SIG-M5 (cell line): ENCODE measurements at regions not wholly inside any gene's neighbourhood (a gene's known extent, or its start where the extent isn't known, plus 50 kb on each side); places are given as distances from the start of the nearest gene placed in this dataset.
"Not testable (repeated sequence)": the region's sequence is repeated elsewhere in the genome, so short reads cannot be mapped to it uniquely, and the experiment has no call there.

Experiments
- DNase-seq: peaks from one replicate; lab custom pipeline; 2025; lab: John Stamatoyannopoulos, UW

DNA sequence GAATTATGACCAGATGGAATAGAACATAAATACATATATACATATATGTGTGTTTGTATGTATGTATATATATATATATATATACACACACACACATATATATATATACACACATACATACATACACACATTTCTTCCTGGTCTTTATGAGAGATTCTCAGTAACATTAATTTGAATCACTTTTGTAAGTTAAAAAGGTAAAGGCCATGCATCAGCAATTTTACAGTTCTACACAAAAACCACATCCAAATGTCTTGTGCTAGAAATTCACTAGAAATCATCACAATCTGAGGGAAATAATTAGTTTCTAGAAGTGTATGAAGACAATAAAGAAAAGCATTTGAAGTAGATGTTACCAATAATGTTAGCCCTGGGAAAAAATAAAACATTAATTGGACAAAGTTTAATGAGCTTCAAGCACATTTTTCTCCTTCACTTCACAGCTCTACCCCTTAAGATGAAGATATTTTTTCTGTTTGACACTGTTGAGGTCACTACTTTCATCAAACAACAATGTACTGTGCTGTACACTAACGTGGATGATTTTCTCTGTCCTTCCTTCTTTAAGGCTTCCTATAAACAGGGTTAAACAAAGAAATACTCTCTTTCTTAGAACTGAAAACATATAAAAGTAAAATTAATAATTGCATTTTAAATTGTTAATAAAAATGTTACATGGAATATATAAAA, 189.2 kb upstream of the NR4A3 start:
- DNase-seq = no peak

DNA sequence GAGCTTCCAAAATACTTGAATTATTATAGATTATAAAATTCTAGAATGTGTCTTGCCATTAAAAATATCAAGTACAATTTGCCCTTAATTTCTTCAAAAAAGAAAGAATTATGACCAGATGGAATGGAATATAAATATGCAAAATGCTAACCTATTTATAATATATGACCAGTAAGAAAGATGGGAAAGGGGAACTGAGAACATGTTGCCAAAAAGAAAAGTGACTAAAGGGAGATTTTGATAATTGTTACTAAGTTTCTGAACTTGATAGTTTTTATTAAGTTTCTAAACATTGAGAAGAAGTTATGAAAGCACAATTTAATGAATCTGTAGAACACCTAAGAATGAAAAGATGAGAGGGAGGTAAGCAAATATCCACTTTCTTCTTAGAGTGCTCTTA, 188.4 kb upstream of the NR4A3 start:
- DNase-seq = no peak

- DNase-seq = peak; percentile 27
These were observed 187.5 kb upstream of the NR4A3 start for GRCh38 chr9:99634186-99634585.

GRCh38 chr9:99635032-99635431, 186.7 kb upstream of the NR4A3 start:
- no peak for DNase-seq

DNA sequence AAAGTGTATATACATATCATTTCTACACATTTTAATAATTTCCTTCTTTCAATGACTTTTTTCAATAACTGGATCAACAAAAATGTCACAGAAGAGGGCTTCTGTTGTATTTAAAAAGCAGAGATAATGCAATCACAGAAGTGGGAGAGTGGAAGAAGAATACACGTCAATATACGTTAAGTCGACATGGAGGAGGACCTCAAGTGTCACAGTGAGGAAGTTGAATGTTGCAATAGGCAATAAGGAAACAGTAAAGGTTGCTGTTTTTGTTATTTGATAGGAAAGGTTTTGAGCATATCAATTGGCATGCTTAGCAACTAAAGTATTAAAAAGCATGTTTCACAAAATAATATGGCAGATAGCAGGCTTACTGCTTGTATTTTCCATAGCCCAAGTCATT, 184.0 kb upstream of the NR4A3 start:
- no peak for DNase-seq

DNA sequence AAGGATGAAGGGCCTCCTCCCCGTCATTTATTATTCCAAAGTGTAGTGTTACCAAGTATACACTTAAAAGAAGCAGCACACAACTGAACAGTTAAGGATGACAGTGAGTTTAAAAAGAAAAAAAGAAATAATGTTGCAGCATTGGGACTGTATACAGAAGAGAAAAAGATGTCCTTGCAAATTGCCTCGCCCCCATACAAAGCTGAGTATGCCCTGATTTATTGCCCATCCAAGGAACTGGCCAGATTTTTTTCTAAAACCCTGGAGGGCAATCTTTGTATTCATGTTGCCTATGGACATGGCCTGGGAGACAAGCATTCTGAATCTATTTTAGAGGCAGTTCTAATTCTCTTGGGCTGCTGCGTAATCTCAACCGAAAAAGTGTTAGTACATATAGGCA, 182.7 kb upstream of the NR4A3 start:
- no peak for DNase-seq

GRCh38 chr9:99647604-99648003, 174.1 kb upstream of the NR4A3 start:
- DNase-seq = no peak

DNA sequence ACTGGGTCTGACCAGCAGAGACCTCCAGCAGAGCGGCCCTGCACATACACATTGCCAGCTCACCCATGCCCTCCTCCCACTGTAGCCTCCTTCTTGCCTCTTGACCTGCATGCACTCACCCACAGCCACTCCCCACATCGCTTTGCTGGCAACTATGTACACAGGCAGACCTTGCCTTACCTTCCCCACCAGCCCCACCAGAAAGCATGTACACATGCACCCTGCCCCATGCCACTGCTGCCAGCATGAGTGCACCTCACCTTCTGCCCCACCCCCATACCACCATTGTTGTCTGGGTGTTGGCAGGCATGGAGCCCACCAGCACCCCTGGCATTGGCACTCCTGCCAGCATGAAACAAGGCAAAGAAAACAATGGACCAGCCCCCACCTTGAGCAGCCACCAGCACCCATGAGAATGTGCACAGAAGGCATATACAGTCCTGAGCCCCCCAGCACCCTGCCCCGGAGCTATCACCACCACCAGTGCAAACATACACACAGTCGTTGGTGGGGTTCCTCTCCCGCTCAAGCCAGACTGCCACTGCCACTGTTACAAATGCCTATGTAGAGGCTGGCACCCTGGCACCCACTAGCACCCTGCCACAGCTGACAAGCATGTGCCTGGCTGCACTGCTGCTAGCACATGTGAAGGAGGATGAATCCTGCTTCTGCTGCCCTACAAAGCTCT, 171.4 kb upstream of the NR4A3 start:
- no peak for DNase-seq

DNA sequence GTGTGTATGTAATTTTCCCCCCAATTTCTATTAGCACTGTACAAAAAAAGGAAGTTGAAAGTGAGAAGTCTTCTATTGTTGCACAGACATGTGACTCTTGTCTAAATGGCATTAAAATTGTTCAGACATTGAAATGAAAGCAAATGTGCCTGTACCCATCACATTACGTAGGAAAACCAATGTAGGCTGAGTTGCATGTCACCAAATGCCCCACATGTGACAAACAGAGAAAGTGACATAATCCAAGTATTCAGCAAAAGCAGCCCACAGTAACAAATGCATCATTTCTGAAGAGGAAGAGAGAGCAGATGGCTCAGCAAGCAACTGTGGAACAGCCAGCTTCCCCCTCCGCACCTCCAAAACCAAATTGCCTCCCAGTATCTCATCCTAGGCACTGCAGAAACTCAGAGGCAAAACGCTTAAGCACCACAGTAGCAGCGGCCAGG, 161.5 kb upstream of the NR4A3 start:
- DNase-seq = peak; percentile 28

DNA sequence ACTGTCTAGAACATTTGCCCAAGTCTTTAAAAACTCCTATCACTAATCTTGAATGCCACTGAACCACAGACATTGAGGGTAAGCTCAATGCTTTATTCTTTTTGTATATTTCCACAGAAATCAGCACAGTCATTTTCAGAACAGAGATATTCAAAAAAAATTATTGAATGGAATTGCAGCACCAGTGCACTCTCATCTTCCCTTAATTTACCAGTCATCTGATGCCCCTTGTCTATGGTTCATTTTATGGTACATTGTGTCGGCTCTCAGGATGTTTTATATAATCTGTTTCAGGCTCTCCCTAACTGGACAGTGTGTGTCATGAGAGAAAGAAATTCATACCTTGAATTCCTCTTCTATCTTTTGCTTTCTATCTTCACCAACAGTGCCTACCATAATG, 158.4 kb upstream of the NR4A3 start:
- no peak for DNase-seq

DNA sequence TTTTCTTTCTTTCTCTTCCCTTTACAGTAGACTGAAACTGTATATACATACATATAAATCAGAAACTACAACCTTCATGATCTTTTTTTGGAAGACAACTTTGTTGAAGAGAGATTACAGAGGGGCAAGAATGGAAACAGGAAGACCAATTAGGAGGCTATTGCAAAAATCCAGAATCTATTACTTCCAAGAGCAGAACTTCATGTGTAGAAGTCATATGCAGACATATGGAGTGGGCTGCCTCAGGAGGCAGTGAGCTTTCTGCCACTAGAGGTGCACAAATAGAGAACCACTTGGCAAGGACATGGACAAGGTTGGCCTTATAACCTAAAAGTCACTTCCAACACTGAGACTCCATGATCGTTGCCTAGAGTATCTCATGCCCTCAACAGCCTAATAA, 157.8 kb upstream of the NR4A3 start:
- DNase-seq = no peak

DNA sequence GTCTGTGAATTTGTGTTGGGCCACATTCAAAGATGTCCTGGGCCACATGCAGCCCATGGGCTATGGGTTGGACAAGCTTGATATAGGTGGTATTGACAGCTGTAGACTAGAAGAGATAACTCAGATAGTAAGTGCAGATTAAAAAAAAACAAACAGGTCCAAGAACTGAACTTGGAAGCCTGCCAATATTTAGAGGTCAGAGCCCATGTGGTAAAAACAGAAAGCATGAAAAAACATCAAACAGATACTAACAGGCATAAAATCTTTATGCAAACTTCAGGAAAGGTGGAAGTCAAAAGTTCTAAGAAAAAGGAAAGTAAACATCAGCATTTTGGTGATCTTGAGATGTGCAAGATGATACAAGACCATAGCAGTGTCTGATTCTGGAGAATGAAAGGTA, 155.1 kb upstream of the NR4A3 start:
- DNase-seq = no peak

GRCh38 chr9:99670886-99671285, 150.8 kb upstream of the NR4A3 start:
- not testable (repeated sequence) for DNase-seq

- DNase-seq = no peak
These were observed 144.4 kb upstream of the NR4A3 start for GRCh38 chr9:99677281-99677680.

DNA sequence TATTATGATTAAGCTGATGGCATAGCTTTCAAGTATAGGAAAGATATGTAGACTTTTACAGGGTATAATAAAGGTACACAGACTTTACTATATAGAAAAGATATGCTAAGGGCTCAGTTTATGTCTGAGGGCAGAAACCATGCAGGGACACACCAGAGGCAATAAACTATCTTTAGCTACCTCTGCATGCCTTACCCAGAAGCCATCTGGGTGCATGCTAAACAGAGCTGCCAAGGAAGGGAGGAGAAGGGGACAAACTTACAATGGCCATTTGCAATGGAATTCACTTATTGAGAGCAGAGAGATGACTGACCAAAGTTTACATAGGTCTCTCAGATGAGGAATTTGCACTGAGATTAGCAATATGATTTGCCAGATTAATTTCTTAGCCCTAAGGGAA, 143.1 kb upstream of the NR4A3 start:
- no peak for DNase-seq

DNA sequence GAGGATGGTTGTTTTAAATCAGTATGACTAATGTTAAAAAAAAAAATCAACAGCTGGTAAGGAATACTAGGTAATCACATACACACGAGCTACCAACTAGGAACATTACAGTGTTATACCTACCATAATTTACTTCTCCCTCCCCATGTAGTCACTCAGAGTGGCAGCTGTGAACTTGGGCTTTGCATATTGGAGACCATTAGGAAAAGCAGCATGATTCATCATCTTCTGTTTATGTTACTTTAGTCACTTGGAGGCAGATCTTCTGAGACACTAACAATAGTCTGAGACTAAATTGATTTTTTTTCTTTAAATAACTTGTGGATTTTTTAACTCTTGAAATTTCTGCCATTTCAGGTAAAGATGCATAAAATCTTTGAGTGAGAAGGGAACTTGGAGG, 141.5 kb upstream of the NR4A3 start:
- no peak for DNase-seq

DNA sequence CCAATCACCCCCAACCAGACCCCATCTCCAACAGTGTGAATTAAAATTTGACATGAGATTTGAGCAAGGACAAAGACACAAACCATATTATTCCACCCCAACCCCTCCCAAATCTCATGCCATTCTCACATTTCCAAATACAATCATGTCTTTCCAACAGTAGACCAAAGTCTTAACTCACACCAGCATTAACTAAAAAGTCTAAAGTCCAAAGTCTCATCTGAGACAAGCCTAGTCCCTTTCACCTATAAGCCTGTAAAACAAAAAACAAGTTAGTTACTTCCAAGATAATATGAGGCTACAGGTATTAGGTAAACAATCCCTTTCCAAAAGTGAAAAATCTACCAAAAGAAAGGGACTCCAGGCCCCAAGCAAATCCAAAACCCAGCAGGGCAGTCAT, 140.6 kb upstream of the NR4A3 start:
- DNase-seq = no peak

GRCh38 chr9:99682378-99682777, 139.3 kb upstream of the NR4A3 start:
- no peak for DNase-seq

- no peak for DNase-seq
These were observed 138.8 kb upstream of the NR4A3 start for GRCh38 chr9:99682870-99683269.

DNA sequence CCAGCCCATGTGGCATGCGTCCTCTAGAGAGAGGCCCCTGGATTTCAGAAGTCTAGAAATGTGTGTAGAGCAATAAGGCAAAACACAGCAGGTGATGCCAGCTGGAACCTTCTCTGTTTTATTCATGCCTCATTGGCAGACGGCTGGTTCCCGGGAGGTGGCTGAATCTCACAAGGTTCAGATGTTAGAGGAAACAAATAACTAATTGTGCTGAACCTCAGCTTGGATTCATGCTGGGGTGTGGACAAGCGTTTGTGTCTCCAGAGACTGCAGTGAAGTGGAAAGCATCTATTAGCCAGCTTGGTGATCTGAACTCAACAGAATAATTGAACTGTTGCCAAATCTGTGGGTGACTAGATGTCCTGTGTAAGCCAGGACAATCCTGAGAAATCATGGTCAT, 131.1 kb upstream of the NR4A3 start:
- no peak for DNase-seq

DNA sequence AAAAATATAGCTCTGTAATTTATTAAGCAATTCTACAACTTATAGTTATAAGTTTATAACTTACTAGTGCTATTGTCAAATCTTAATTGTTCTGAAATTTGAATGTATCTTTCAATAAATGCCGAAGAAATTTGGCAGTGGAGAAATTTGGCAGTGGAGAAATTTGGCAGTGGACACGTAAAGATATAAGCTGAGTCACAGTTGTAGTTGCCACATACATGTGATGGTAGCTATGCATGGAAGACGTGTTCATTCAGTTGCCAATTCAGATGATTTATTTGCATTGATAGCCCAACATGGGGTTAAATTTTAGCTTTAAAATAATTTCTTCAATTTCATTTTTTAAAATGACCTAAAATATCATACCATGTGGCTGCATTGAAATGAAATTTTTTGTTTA, 127.8 kb upstream of the NR4A3 start:
- no peak for DNase-seq

DNA sequence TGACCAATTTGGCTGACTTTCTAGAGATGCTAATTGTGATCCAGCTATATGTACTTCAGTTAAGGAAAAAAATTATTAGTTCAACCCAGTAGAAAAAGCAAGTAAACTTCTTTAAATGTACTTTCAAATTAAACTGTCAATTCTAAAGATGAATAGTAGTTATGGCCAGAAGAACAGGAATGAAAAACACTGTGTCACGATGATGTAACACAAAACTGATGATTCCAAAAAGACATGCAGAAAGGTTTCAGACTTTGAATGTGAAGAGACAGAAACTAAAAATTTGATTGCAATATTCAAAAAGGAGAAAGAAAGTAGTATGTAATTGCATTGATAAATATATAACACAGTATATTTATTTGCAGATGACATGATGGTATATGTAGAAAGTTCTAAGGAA, 127.3 kb upstream of the NR4A3 start:
- no peak for DNase-seq

DNA sequence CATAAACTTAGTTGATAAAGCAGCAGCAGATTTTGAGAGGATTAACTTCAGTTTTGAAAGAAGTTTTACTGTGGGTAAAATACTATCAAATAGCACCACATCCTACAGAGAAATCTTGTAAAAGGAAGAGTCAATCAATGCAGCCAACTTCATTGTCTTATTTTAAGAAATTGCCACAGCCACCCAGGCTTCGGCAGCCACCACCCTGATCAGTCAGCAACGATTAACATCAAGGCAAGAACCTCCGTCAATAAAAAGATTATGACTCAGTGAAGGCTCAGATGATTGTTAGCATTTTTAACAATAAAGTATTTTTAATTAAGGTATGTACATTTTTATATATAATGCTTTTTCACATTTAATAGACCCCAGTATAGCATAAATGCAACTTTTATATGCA, 122.3 kb upstream of the NR4A3 start:
- no peak for DNase-seq

- no peak for DNase-seq
These were observed 109.5 kb upstream of the NR4A3 start for GRCh38 chr9:99712214-99712613.
